ENCODE measurements at regions not wholly inside any gene's neighbourhood (a gene's known extent, or its start where the extent isn't known, plus 50 kb on each side); places are given as distances from the start of the nearest gene placed in this dataset.

DNA sequence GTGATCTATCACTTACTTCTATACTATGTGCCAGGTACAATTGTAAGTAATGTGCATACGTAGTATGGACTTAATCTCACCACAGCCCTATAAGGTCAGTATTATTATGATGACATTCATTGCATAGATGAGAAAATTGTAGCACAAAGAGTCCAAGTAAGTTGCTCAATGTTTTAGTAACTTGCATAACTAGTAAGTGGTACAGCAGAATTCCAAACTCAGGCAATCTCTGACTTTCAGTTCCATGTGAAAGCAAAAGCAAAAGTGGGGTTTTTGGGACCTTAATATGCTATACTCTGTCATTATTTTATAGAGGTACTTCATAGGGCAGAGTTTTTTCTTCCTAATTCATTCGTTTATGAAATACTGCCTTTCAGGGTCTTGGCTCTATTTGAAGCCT is 188.8 kb upstream of the VEGFC start:
- Histone ChIP-seq H3K36me3 (ENCODE audit: control insufficient read depth in 2 of 2, extremely low read depth in 1 of 2, insufficient read depth in 2 of 2, low read length in 2 of 2) (no peaks in the 10 kb centered on the region), H3K9ac (replicated peaks; ENCODE audit: extremely low read depth, insufficient read depth, low read length) (no peak overlapping the region), H3K9me1 (replicated peaks; ENCODE audit: control insufficient read depth, extremely low read depth, insufficient read depth, low read length) (peaks cover 2% of the 10 kb centered on the region), H3K4me2 (ENCODE audit: insufficient read depth, low read length) (no peak overlapping the region), H3K4me1 (ENCODE audit: control insufficient read depth, extremely low read depth, insufficient read depth, low read length) (no peaks in the 10 kb centered on the region), H3K9me3 (replicated peaks; ENCODE audit: control insufficient read depth, insufficient read depth, low read length) (no peaks in the 10 kb centered on the region), H3K79me2 (ENCODE audit: control insufficient read depth, insufficient read depth, low read length) (no peaks in the 10 kb centered on the region), H3K27me3 (ENCODE audit: control insufficient read depth in 2 of 2, insufficient read depth in 2 of 2, low read length in 2 of 2) (no peaks in the 10 kb centered on the region), H3K4me3 (replicated peaks in 1 of 3; ENCODE audit: insufficient read depth in 1 of 3, low read depth in 1 of 3, low read length in 3 of 3) (no peak overlapping the region), H3K27ac (ENCODE audit: insufficient read depth, low read depth, low read length) (no peak overlapping the region), H2AFZ (ENCODE audit: low read depth, low read length) (no peak overlapping the region), H4K20me1 (replicated peaks; ENCODE audit: control insufficient read depth, extremely low read depth, insufficient read depth, low read length) (no peaks in the 10 kb centered on the region)
- TF ChIP-seq FOS (IDR thresholded peaks at IDR 0.05; ENCODE audit: borderline replicate concordance, insufficient read depth, low read length) (no peak), GATA2 (IDR thresholded peaks at IDR 0.05; ENCODE audit: insufficient read depth, insufficient read length, low read depth, low read length) (no peak), POLR2AphosphoS5 (IDR thresholded peaks at IDR 0.05; ENCODE audit: insufficient read depth, low read depth, low read length) (no peak), JUN (IDR thresholded peaks at IDR 0.05; ENCODE audit: borderline replicate concordance, insufficient read depth, insufficient read length, low read depth) (no peak), POLR2A (IDR thresholded peaks at IDR 0.05; ENCODE audit: low read depth, low read length) (no peak), EZH2 (IDR thresholded peaks at IDR 0.05; ENCODE audit: borderline replicate concordance, low read depth, low read length, severe bottlenecking) (no peak), MYC (IDR thresholded peaks at IDR 0.05; ENCODE audit: low read depth, low read length) (no peak)
- TF ChIP-seq, protein P1, sequence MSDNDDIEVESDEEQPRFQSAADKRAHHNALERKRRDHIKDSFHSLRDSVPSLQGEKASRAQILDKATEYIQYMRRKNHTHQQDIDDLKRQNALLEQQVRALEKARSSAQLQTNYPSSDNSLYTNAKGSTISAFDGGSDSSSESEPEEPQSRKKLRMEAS (IDR thresholded peaks at IDR 0.05; ENCODE audit: insufficient read depth, insufficient read length): no peak
- TF ChIP-seq, protein P2, sequence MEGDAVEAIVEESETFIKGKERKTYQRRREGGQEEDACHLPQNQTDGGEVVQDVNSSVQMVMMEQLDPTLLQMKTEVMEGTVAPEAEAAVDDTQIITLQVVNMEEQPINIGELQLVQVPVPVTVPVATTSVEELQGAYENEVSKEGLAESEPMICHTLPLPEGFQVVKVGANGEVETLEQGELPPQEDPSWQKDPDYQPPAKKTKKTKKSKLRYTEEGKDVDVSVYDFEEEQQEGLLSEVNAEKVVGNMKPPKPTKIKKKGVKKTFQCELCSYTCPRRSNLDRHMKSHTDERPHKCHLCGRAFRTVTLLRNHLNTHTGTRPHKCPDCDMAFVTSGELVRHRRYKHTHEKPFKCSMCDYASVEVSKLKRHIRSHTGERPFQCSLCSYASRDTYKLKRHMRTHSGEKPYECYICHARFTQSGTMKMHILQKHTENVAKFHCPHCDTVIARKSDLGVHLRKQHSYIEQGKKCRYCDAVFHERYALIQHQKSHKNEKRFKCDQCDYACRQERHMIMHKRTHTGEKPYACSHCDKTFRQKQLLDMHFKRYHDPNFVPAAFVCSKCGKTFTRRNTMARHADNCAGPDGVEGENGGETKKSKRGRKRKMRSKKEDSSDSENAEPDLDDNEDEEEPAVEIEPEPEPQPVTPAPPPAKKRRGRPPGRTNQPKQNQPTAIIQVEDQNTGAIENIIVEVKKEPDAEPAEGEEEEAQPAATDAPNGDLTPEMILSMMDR (IDR thresholded peaks at IDR 0.05; ENCODE audit: extremely low read depth in 1 of 2, insufficient read depth in 1 of 2, low read depth in 1 of 2, low read length in 2 of 2): no peak
- BruUV-seq (replicated peaks): no TSS peak
- DNase-seq (ENCODE audit: low read depth, low spot score) (no peak), FAIRE-seq (no peak)
- ChIA-PET CTCF (no interaction called here), POLR2A (no interaction called here)
- intact Hi-C loops (cut with micrococcal nuclease) (no loop called here), dilution Hi-C loops (cut with MboI; ENCODE audit: extremely low pct_ligation_motif_present, low sequenced_read_pairs) (no loop called here)
